Epithelial cell of esophagus (primary cell): ENCODE measurements at regions not wholly inside any gene's neighbourhood (a gene's known extent, or its start where the extent isn't known, plus 50 kb on each side); places are given as distances from the start of the nearest gene placed in this dataset.
"Not testable (repeated sequence)": the region's sequence is repeated elsewhere in the genome, so short reads cannot be mapped to it uniquely, and the experiment has no call there.

ENCODE experiments used
- DNase-seq: peaks from one replicate; pipeline ENCODE4 v3.0.0; 2010; ENCODE audit warnings: low read depth
- H3K4me3 ChIP-seq: 2 replicates; pipeline ENCODE4 v1.5.1; 2011; ENCODE audit warnings: mild to moderate bottlenecking, low read length, control low read depth
- TF ChIP-seq, protein P1 (sequence below): IDR thresholded peaks from 2 replicates; pipeline ENCODE4 v1.5.1; 2011; ENCODE audit warnings: low read depth, mild to moderate bottlenecking, low read length, control low read depth, inconsistent platforms; ENCODE audit not compliant: insufficient read depth; ENCODE audit errors: missing control alignments

DNA sequence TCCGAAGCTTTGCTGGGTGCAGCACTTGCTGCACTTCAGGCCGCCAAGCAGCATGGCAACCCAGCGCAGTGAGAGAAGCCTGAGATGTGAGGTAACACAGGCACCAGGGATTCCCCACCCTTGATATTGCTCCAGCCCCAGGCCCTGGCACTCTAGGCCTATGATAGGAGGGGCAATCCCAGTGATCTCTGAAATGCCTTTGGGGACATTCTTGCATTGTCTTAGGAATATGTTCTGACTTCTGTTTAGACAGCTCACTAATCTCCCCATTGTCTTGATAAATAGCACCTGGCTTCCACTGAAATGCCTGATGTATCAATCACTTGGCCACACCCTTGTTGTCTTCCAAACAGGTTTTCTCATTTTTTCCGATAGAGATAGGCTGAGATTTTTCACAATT, 102.8 kb downstream of the SOX14 start:
- peak; percentile 42 for DNase-seq
- TF ChIP-seq, protein P1, sequence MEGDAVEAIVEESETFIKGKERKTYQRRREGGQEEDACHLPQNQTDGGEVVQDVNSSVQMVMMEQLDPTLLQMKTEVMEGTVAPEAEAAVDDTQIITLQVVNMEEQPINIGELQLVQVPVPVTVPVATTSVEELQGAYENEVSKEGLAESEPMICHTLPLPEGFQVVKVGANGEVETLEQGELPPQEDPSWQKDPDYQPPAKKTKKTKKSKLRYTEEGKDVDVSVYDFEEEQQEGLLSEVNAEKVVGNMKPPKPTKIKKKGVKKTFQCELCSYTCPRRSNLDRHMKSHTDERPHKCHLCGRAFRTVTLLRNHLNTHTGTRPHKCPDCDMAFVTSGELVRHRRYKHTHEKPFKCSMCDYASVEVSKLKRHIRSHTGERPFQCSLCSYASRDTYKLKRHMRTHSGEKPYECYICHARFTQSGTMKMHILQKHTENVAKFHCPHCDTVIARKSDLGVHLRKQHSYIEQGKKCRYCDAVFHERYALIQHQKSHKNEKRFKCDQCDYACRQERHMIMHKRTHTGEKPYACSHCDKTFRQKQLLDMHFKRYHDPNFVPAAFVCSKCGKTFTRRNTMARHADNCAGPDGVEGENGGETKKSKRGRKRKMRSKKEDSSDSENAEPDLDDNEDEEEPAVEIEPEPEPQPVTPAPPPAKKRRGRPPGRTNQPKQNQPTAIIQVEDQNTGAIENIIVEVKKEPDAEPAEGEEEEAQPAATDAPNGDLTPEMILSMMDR = no peak
- H3K4me3 ChIP-seq = no peak overlapping the region

DNA sequence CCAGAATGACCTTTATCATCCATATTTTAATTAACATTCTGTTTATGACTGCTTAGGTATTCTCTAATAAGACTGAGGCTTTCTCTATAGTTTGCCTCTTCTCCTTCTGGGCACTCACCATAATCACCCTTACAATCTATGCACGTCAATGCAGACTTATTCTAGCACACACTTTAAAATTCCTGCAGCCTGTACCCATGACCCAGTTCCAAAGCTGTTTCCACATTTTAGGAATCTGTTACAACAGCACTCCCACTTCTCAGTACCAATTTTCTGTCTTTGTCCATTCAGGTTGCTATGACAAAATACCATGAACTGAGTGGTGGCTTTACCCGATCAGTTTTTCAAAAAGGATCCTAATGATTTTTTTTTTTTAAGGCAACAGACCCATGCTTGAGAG, 103.5 kb downstream of the SOX14 start:
- TF ChIP-seq, protein P1 = no peak
- H3K4me3 ChIP-seq = no peak overlapping the region
- DNase-seq = no peak

DNA sequence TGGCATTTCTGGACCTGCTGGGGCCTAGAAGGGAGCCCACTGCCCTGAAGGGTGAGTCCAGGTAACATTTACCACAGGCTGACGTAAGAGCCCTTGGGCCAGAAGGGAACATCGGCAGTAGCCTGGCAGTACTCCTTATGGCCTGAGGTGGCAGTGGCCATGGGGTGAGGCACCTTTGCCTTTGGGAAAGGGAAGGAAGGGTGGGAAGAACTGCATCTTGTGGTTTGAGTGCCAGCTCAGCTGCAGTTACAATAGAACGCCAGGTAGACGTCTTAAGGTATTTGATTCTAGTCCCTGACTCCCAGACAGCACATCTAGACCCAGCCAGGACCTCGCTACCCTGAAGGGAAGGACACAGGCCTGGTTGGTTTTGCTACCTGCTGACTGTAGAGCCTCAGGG, 104.9 kb downstream of the SOX14 start:
- DNase-seq = no peak
- no peak overlapping the region for H3K4me3 ChIP-seq
- TF ChIP-seq, protein P1 = no peak

DNA sequence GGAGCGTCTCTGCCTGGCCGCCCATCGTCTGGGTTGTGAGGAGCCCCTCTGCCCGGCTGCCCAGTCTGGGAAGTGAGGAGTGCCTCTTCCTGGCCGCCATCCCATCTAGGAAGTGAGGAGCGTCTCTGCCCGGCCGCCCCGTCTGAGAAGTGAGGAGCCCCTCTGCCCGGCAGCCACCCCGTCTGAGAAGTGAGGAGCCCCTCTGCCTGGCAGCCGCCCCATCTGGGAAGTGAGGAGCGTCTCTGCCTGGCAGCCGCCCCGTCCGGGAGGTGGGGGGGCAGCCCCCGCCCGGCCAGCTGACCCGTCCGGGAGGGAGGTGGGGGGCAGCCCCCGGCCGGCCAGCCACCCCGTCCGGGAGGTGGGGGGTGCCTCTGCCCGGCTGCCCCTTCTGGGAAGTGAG, 108.5 kb downstream of the SOX14 start:
- DNase-seq, H3K4me3 ChIP-seq: not testable (repeated sequence)

DNA sequence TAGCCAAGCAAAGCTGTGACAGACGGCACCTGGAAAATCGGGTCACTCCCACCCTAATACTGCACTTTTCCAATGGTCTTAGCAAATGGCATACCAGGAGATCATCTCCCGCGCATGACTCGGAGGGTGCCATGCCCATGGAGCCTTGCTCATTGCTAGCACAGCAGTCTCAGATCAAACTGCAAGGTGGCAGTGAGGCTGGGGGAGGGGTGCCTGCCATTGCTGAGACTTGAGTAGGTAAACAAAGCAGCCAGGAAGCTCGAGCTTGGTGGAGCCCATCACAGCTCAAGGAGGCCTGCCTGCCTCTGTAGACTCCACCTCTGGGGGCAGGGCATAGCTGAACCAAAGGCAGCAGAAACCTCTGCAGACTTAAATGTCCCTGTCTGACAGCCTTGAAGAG, 113.1 kb upstream of the CLDN18 start:
- not testable (repeated sequence) for H3K4me3 ChIP-seq, DNase-seq

DNA sequence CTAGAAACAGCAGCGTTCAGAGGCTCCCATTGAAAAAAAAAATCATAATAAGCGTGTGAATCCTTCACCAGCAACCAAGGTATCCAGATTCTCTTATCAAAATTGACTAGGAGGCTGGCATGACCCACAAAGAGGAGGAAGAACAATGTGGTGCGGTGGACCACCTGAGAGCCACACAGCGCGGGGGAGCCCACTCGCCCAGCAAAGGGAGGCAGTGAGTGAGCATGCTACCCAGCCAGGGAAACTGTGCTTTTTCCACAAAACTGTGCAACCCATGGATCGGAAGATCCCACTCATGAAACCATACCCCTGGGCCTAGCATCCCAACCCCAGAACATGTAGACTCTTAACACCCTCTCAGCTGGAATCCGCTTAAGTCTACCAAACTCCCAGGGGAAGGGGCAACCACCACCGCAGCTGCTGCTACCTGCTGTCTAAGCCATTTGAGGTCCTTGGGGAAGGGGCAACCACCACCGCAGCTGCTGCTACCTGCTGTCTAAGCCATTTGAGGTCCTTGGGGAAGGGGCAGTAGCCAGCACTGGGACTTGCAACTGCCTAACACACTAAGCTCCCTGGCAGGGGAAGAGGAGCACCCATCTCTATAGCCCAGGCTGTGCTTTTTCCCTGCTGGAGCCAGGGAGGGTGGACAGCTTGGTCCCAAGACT, 102.8 kb upstream of the CLDN18 start:
- no peak for DNase-seq
- TF ChIP-seq, protein P1 = no peak
- H3K4me3 ChIP-seq = no peak overlapping the region

DNA sequence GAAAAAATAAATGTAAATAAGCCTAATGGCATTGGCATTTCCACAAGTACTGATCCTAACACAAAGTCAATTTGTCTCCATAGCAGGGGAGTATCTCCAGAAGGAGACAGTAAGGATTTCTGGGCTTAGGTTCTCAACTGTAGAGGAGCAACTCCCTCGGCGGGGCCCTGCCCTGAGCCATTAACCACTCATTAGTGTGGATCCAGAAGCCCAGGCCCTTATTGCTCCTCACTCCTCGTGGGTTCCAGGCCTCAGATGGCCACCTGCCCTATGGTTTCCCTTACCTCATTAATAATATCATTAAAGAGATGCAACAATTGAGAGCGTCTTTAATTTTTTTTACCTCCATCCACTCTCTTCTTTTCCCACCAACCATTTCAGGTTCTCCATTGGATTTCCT, 85.3 kb upstream of the CLDN18 start:
- DNase-seq = no peak
- no peak overlapping the region for H3K4me3 ChIP-seq
- TF ChIP-seq, protein P1 = no peak

DNA sequence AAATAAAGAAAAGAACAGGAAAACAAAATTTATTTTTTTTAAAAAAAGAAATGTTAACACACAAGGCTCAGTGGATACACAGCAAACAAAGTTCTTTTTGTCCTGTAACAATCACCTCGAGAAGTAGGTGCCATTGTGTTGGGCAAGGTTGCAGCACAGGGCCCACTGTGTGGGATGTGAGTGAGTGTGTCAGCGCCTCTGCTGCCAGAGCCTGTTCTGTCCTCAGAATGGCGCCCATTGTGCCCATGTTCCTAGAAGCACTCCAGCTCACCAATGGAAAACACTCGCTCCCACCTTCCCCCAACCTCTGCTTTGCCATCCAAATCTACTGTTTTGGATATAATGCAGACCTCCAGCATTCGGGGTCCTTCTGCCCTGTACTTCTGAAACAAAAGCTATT, 84.9 kb upstream of the CLDN18 start:
- no peak overlapping the region for H3K4me3 ChIP-seq
- TF ChIP-seq, protein P1 = no peak
- no peak for DNase-seq
